GM18505 (cell line): ENCODE measurements at regions not wholly inside any gene's neighbourhood (a gene's known extent, or its start where the extent isn't known, plus 50 kb on each side); places are given as distances from the start of the nearest gene placed in this dataset.

Experiments used
- ATAC-seq: cut with Tn5 transposase; IDR thresholded peaks from one replicate; pipeline ENCODE4 v1.9.1; 2021; ENCODE audit not compliant: unreplicated experiment
- POLR2A ChIP-seq: IDR thresholded peaks from 4 replicates; pipeline ENCODE4 v1.6.1; 2011; ENCODE audit warnings: borderline replicate concordance; ENCODE audit not compliant: insufficient read depth, insufficient read length; ENCODE audit errors: extremely low read depth

- no peak for ATAC-seq
- no peak for TF ChIP-seq POLR2A
Measured at GRCh38 chr3:117495620-117496019, 786.0 kb downstream of the TUSC7 start.

- ATAC-seq: no peak
- no peak for TF ChIP-seq POLR2A
Measured at GRCh38 chr3:117499189-117499870, 789.8 kb downstream of the TUSC7 start.

- ATAC-seq: no peak
- TF ChIP-seq POLR2A: no peak
Measured at GRCh38 chr3:117507958-117508357, 798.4 kb downstream of the TUSC7 start.

GRCh38 chr3:117509858-117510257 is 800.3 kb downstream of the TUSC7 start:
- ATAC-seq: no peak
- TF ChIP-seq POLR2A: no peak

- no peak for ATAC-seq
- no peak for TF ChIP-seq POLR2A
Measured at GRCh38 chr3:117510396-117510795, 800.8 kb downstream of the TUSC7 start.

- ATAC-seq: no peak
Measured at GRCh38 chr3:117512975-117513374, 803.4 kb downstream of the TUSC7 start.

GRCh38 chr3:117515309-117515708 is 805.7 kb downstream of the TUSC7 start:
- no peak for TF ChIP-seq POLR2A

More at GRCh38 chr3:117512975-117513374, 803.4 kb downstream of the TUSC7 start:
- TF ChIP-seq POLR2A: no peak

GRCh38 chr3:117518364-117518763 is 808.8 kb downstream of the TUSC7 start:
- no peak for TF ChIP-seq POLR2A
- ATAC-seq: no peak

More at GRCh38 chr3:117515309-117515708, 805.7 kb downstream of the TUSC7 start:
- ATAC-seq: no peak

GRCh38 chr3:117519776-117520175 is 810.2 kb downstream of the TUSC7 start:
- no peak for TF ChIP-seq POLR2A
- no peak for ATAC-seq

GRCh38 chr3:117520582-117520981 is 811.0 kb downstream of the TUSC7 start:
- TF ChIP-seq POLR2A: no peak
- no peak for ATAC-seq

GRCh38 chr3:117523418-117523817 is 813.8 kb downstream of the TUSC7 start:
- no peak for TF ChIP-seq POLR2A
- no peak for ATAC-seq

- no peak for TF ChIP-seq POLR2A
Measured at GRCh38 chr3:117524890-117525289, 815.3 kb downstream of the TUSC7 start.

GRCh38 chr3:117526470-117527079 is 817.0 kb downstream of the TUSC7 start:
- no peak for TF ChIP-seq POLR2A
- ATAC-seq: peak; percentile 62

More at GRCh38 chr3:117524890-117525289, 815.3 kb downstream of the TUSC7 start:
- ATAC-seq: no peak

- no peak for ATAC-seq
- no peak for TF ChIP-seq POLR2A
Measured at GRCh38 chr3:117527346-117527745, 817.8 kb downstream of the TUSC7 start.
